GM18508 (cell line): ENCODE measurements at regions not wholly inside any gene's neighbourhood (a gene's known extent, or its start where the extent isn't known, plus 50 kb on each side); places are given as distances from the start of the nearest gene placed in this dataset.

Experiments used
- ATAC-seq: cut with Tn5 transposase; IDR thresholded peaks from one replicate; pipeline ENCODE4 v1.9.1; 2021; ENCODE audit warnings: moderate number of reproducible peaks; ENCODE audit not compliant: insufficient read depth, unreplicated experiment

GRCh38 chr6:4677751-4678065 is 98.5 kb upstream of the CDYL start:
- ATAC-seq: no peak

- no peak for ATAC-seq
Observed at GRCh38 chr6:4677011-4677750, 99.0 kb upstream of the CDYL start.

- no peak for ATAC-seq
Observed at GRCh38 chr6:4676016-4676415, 100.2 kb upstream of the CDYL start.

GRCh38 chr6:4675121-4675520 is 101.1 kb upstream of the CDYL start:
- ATAC-seq: no peak

GRCh38 chr6:4673861-4674260 is 102.3 kb upstream of the CDYL start:
- no peak for ATAC-seq

GRCh38 chr6:4672772-4673171 is 103.4 kb upstream of the CDYL start:
- ATAC-seq: no peak

- no peak for ATAC-seq
Observed at GRCh38 chr6:4671587-4672115, 104.6 kb upstream of the CDYL start.

GRCh38 chr6:4670824-4671409 is 105.3 kb upstream of the CDYL start:
- ATAC-seq: no peak

GRCh38 chr6:4670290-4670689 is 105.9 kb upstream of the CDYL start:
- no peak for ATAC-seq

- no peak for ATAC-seq
Observed at GRCh38 chr6:4668271-4669179, 107.7 kb upstream of the CDYL start.

GRCh38 chr6:4667591-4667990 is 108.6 kb upstream of the CDYL start:
- ATAC-seq: no peak

GRCh38 chr6:4666886-4667513 is 109.2 kb upstream of the CDYL start:
- ATAC-seq: no peak

- no peak for ATAC-seq
Observed at GRCh38 chr6:4665489-4666417, 110.5 kb upstream of the CDYL start.

GRCh38 chr6:4664911-4665310 is 111.3 kb upstream of the CDYL start:
- no peak for ATAC-seq

- ATAC-seq: no peak
Observed at GRCh38 chr6:4664117-4664626, 112.0 kb upstream of the CDYL start.

GRCh38 chr6:4662886-4663285 is 113.3 kb upstream of the CDYL start:
- ATAC-seq: no peak

GRCh38 chr6:4661391-4661790 is 114.8 kb upstream of the CDYL start:
- ATAC-seq: no peak

- ATAC-seq: no peak
Observed at GRCh38 chr6:4660377-4661321, 115.6 kb upstream of the CDYL start.
